ENCODE measurements at regions not wholly inside any gene's neighbourhood (a gene's known extent, or its start where the extent isn't known, plus 50 kb on each side); places are given as distances from the start of the nearest gene placed in this dataset.

DNA sequence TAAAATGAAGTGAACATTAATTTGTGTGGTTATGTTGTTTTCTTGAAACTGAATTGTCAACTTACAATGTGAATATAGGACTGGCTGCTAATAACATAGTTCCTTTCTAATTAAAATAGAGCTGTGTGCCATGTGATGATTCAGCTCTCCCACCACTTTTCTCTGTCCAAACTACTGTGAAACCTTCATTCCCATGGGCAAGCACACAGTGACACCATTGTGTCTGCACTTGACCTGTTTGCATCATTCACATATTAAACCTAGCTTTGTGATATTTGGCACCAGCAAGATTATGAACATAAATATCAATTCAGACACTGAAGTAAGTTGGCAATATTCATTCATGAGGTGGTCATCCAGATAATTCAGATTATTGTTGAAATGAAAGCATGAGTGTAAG lies 78.8 kb upstream of the TCF12 start:
- Histone ChIP-seq H3K27ac (no peak overlapping the region), H3K27me3 (replicated peaks) (no peaks in the 10 kb centered on the region), H3K4me3 (ENCODE audit: low read depth, low read length) (no peak overlapping the region), H3K36me3 (replicated peaks) (no peaks in the 10 kb centered on the region)
- no peak for TF ChIP-seq CTCF (IDR thresholded peaks at IDR 0.05; ENCODE audit: low read depth, low read length, missing control alignments)
- in situ Hi-C loops (cut with HindIII; ENCODE audit: low pct_ligation_motif_present, low sequenced_read_pairs) = no loop called here
- DNase-seq = no peak

DNA sequence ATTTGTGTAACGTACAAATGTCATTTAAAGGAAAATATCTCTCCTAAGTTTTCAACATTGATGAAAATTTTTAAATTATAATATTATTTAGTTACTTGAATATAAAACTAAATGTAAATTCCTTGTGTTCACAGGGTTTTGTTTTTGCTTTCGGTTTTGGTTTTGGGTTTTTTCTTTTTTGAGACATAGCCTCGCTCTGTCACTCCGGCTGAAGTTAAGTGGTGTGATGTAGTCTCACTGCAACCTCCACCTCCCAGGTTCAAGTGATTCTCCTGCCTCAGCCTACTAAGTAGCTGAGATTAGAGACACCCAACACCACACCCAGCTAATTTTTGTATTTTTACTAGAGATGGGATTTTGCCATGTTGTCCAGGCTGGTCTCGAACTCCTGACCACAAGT lies 79.3 kb upstream of the TCF12 start:
- Histone ChIP-seq H3K27me3 (replicated peaks) (no peaks in the 10 kb centered on the region), H3K4me3 (ENCODE audit: low read depth, low read length) (no peak overlapping the region), H3K36me3 (replicated peaks) (no peaks in the 10 kb centered on the region), H3K27ac (no peak overlapping the region)
- no peak for TF ChIP-seq CTCF (IDR thresholded peaks at IDR 0.05; ENCODE audit: low read depth, low read length, missing control alignments)
- no peak for DNase-seq
- in situ Hi-C loops (cut with HindIII; ENCODE audit: low pct_ligation_motif_present, low sequenced_read_pairs) = no loop called here

- no peak overlapping the region for H3K27ac ChIP-seq
- H3K4me3 ChIP-seq (ENCODE audit: low read depth, low read length) = no peak overlapping the region
- no peak for DNase-seq
- no peak for TF ChIP-seq CTCF (IDR thresholded peaks at IDR 0.05; ENCODE audit: low read depth, low read length, missing control alignments)
- no peaks in the 10 kb centered on the region for H3K27me3 ChIP-seq (replicated peaks)
- in situ Hi-C loops (cut with HindIII; ENCODE audit: low pct_ligation_motif_present, low sequenced_read_pairs) = no loop called here
- H3K36me3 ChIP-seq (replicated peaks) = no peaks in the 10 kb centered on the region
Observed at GRCh38 chr15:56838085-56838484, 80.4 kb upstream of the TCF12 start.

DNA sequence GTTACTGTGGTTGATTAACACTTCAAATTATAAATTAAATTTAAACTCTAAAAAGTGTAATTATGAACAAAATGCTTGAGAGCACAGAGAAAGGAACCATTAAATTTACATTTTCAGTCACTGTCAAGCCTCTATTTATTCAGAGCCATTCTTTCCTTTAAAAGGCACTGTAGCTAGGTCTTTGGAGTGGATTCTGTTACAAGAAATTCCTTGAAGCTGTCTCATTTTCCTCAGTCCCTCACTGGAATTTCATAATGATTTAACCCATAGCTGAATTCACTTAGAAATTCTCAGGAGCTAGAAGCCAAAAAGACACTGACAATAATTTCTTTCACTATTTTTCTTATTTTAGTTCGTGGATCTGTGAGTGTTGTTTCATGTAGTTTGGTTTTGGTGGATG lies 81.2 kb upstream of the TCF12 start:
- H3K36me3 ChIP-seq (replicated peaks) = no peaks in the 10 kb centered on the region
- in situ Hi-C loops (cut with HindIII; ENCODE audit: low pct_ligation_motif_present, low sequenced_read_pairs) = no loop called here
- no peaks in the 10 kb centered on the region for H3K27me3 ChIP-seq (replicated peaks)
- TF ChIP-seq CTCF (IDR thresholded peaks at IDR 0.05; ENCODE audit: low read depth, low read length, missing control alignments) = no peak
- no peak for DNase-seq
- no peak overlapping the region for H3K27ac ChIP-seq
- no peak overlapping the region for H3K4me3 ChIP-seq (ENCODE audit: low read depth, low read length)

DNA sequence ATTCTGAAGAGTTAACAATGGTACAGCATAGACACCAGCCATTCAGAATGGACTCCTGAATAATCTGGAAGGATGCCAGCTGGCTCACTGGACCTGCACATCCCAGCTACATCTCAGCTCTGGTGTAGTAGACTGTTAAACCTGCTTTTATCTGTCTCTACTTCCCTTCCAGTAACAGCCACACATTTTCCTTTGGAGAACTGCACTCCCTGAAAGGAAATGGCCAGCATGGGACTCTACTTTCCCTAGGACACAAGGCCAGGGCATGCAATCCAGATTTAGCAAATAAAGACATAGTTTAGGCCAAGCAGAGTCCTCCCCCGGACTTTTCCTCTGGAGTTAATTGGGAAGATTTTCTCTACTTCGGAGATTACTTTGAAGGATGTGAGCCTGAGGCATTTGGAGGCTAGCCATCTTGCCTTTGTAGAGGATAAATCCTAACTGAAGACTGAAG lies 82.7 kb upstream of the TCF12 start:
- Histone ChIP-seq H3K36me3 (replicated peaks) (no peaks in the 10 kb centered on the region), H3K27me3 (replicated peaks) (no peaks in the 10 kb centered on the region), H3K4me3 (ENCODE audit: low read depth, low read length) (no peak overlapping the region), H3K27ac (no peak overlapping the region)
- in situ Hi-C loops (cut with HindIII; ENCODE audit: low pct_ligation_motif_present, low sequenced_read_pairs) = no loop called here
- DNase-seq = no peak
- no peak for TF ChIP-seq CTCF (IDR thresholded peaks at IDR 0.05; ENCODE audit: low read depth, low read length, missing control alignments)

DNA sequence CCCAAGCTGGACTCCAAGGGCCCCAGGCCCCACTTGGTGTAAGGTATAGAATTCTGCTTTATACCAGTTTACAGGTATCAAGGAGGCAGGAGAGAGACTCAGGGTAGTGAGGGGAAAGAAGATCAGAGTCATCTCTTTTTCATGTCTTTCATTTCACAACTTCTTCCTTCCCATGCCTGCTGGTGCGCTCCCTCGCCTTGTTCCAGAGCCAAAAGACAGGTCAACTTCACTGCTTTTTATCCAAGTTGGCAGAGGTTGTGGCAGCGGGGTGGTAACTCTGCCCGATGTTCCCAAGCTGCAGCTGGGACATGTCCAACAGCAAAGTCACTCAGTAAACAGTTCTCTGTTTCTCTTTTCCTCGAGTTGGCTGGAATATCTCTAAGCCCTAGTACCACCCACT lies 86.3 kb upstream of the TCF12 start:
- DNase-seq = no peak
- in situ Hi-C loops (cut with HindIII; ENCODE audit: low pct_ligation_motif_present, low sequenced_read_pairs) = no loop called here
- Histone ChIP-seq H3K27me3 (replicated peaks) (no peaks in the 10 kb centered on the region), H3K4me3 (ENCODE audit: low read depth, low read length) (no peak overlapping the region), H3K36me3 (replicated peaks) (no peaks in the 10 kb centered on the region), H3K27ac (no peak overlapping the region)
- TF ChIP-seq CTCF (IDR thresholded peaks at IDR 0.05; ENCODE audit: low read depth, low read length, missing control alignments) = no peak
